GM10266 (cell line): ENCODE measurements at regions not wholly inside any gene's neighbourhood (a gene's known extent, or its start where the extent isn't known, plus 50 kb on each side); places are given as distances from the start of the nearest gene placed in this dataset.

Source experiments
- DNase-seq: peaks from one replicate; pipeline ENCODE4 v3.0.0; 2012; ENCODE audit errors: extremely low spot score
- TF ChIP-seq, protein P1 (sequence below): IDR thresholded peaks from 2 replicates; pipeline ENCODE4 v1.5.1; 2012; ENCODE audit warnings: mild to moderate bottlenecking, low read depth; ENCODE audit not compliant: control insufficient read depth, insufficient read depth; ENCODE audit errors: missing control alignments

DNA sequence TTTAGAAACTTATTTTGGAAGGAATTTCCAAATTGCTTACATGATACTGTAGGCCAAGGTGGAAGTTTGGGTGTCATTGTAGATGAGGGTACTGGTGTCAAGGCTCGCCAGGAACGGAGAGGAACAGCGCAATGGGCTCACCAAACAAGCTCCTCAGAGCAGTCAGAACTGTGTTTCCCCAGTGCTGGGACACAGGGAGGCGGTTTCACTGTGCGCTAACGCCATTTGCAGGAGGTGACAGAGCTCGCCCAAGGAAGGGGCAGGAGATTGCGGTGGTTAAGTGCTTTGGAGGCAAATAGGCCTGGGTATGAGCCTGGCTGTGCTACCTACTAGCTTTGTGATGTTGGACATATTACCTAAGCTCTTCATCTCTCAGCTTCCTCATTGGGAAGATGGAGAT is 57.3 kb downstream of the HHEX start:
- TF ChIP-seq, protein P1, sequence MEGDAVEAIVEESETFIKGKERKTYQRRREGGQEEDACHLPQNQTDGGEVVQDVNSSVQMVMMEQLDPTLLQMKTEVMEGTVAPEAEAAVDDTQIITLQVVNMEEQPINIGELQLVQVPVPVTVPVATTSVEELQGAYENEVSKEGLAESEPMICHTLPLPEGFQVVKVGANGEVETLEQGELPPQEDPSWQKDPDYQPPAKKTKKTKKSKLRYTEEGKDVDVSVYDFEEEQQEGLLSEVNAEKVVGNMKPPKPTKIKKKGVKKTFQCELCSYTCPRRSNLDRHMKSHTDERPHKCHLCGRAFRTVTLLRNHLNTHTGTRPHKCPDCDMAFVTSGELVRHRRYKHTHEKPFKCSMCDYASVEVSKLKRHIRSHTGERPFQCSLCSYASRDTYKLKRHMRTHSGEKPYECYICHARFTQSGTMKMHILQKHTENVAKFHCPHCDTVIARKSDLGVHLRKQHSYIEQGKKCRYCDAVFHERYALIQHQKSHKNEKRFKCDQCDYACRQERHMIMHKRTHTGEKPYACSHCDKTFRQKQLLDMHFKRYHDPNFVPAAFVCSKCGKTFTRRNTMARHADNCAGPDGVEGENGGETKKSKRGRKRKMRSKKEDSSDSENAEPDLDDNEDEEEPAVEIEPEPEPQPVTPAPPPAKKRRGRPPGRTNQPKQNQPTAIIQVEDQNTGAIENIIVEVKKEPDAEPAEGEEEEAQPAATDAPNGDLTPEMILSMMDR, result no peak
- no peak for DNase-seq

DNA sequence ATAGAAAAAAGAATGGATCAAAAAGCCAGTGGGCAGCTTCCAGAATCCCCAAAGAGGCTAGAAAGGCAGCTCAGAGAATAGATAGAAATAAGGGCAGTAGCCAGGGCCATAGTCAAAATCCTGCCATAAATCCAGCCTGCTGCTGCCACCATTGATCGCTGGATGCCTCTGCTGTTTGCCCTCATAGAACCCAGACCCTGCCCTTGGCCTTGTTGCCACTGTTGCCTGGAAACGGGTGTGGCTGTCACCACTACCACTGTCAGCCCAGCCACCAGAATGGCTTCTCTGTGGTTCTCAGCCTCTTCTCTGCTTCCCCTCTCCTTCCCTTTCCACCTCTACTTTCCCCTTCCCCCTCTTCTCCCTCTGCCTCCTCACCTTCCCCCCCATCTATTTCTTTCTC is 57.8 kb downstream of the HHEX start:
- DNase-seq, result no peak
- TF ChIP-seq, protein P1, result no peak

DNA sequence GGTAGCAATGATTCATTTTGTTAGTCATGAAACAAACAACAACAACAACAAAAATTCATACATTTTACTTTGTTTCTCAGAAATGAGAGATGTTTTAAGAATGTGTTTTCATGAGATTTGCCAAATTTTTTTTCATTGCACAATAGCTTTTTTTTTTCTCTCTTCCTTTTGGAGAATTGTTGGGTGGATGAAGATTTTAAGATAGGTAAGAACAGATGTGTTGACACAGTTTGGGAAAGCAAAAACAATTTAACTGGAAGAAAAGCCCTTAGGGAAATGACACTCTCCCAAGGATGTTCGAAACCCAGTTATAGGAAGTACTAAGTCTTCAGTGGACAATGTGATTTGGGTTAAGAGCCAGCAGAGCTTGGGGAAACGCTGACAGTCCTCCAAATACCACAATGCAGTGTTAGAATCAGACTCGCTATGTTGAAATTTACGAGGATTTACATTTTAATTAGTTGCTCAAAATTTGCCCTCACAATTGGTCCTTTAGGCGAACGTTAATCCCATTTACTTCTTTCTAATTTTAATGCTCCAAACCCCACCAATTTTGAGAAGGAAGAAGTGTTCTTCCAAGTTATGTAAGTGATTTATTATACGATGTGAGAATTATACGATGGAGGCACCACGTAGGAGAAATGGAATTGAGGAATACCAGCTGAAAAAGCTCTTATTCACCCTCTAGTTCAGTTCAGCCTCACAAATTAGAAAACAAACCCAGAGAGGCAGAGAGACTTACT is 61.2 kb downstream of the HHEX start:
- no peak for DNase-seq
- TF ChIP-seq, protein P1, result no peak

DNA sequence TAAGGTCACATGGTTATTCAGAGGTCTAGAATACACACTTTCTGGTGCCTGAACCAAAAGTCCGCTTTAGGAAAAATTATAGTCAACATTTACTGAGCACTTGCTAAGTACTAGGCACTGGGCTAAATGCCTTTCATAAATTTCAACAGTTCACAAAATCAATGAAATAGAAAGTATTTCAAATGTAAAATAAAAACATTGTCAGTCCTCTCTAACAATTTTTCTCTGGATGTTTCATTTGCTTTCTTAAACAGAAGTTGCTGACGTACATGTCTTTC is 61.7 kb downstream of the HHEX start:
- TF ChIP-seq, protein P1, result no peak
- DNase-seq, result no peak

DNA sequence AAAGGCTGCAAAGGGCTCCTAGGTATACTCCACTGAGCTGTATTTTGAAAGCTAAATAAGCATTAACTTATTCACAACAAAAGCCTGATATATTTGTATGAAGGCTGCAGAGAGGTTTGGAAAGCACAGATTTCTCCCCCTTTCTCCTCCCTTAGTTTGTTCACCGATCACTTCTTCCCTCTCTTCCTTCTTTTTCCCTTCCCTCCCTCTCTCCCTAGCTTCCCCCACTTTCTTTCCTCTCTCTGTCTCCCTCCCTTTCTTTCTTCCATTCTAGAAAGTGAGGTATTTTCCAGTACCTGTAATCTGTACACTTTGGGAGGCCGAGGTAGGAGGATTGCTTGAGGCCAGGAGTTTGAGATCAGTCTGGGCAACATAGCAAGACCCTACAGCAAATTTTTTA is 62.1 kb downstream of the HHEX start:
- DNase-seq, result no peak
- TF ChIP-seq, protein P1, result no peak

DNA sequence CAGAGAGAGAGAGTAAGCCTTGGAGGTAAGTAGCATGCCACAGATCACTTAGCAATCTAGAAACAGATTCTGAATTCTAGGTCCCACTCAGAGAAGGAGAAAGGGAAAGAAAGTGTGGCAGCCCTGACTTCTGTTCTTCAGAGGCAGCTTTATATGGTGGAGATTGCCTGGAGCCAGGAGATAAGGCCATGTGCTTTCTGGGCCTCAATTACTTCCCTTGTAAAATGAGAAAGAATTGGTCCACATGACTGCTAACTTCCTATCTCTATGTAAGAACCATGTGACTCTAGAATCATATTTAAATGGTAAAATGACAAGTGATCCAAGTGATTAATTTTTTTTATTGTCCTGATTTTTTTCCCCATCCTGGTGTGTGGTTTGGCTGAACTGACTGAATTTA is 64.1 kb downstream of the HHEX start:
- TF ChIP-seq, protein P1, result no peak
- DNase-seq, result no peak

DNA sequence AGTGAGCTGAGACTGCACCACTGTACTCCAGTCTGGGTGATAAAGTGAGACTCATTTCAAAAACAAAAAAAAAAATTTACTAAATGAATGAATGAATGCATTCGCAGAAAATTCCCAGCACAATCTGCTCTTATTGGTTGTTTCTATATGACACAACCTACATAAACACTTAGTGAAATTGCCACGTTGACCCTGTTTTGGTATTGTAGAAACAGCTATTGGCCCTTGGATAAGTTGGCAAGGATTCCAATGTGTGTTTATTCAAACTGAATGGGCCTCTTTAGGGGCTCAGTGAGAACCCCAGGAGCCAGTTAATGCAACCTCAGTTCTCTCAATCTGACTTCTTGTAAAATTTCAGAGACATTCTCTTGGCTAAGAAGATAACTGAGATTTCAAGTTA is 66.0 kb downstream of the HHEX start:
- TF ChIP-seq, protein P1, result no peak
- DNase-seq, result no peak
